ENCODE measurements at regions not wholly inside any gene's neighbourhood (a gene's known extent, or its start where the extent isn't known, plus 50 kb on each side); places are given as distances from the start of the nearest gene placed in this dataset.
"Not testable (repeated sequence)": the region's sequence is repeated elsewhere in the genome, so short reads cannot be mapped to it uniquely, and the experiment has no call there.

DNA sequence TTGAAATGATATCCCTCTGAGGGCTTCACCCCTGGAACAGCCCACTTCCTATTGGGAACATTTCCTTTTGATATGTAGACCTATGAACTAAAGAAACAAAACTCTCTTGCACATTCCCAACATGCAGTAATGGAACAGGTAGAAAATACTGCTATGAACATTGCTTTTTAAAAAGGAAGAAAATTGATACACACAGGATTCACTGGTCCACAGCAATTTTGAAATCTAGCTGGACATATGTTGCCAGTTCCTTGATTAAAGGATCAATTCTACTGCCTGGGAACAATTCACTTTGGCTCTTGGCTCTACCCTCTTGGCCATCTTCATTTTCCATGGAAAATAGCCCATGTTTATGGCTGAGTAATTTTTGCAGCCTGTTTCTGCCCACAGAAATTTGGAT lies 74.9 kb upstream of the ZNF280D start:
- FAIRE-seq (no peak), DNase-seq (ENCODE audit: insufficient read length) (no peak)
- TF ChIP-seq POLR2AphosphoS5 (IDR thresholded peaks at IDR 0.05; ENCODE audit: low read depth, low read length) (no peak), TAF1 (IDR thresholded peaks at IDR 0.05; ENCODE audit: borderline replicate concordance, low read depth, low read length) (no peak), POLR2A (IDR thresholded peaks at IDR 0.05; ENCODE audit: low read depth, low read length) (no peak)

DNA sequence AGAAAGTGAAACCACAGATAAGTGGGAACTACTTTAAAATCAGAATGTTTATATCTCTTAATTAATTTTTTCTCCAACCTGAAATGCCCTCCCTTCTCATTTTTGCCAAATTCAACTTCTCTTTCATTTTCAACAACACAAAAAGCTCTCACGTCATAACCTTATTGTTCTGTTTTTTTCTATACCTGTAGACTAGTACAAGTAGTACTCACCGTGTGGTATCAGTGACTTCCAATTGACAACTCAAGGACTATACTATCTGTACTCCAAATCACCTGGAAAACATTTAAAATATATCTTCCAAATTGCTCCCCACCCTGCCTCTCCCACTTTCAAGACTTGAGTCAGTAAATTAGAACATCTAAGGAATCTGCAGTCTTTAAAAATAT lies 72.8 kb upstream of the ZNF280D start:
- TF ChIP-seq POLR2A (IDR thresholded peaks at IDR 0.05; ENCODE audit: low read depth, low read length), result no peak
- no peak for TF ChIP-seq POLR2AphosphoS5 (IDR thresholded peaks at IDR 0.05; ENCODE audit: low read depth, low read length)
- TF ChIP-seq TAF1 (IDR thresholded peaks at IDR 0.05; ENCODE audit: borderline replicate concordance, low read depth, low read length), result no peak
- DNase-seq (ENCODE audit: insufficient read length), result no peak
- no peak for FAIRE-seq

DNA sequence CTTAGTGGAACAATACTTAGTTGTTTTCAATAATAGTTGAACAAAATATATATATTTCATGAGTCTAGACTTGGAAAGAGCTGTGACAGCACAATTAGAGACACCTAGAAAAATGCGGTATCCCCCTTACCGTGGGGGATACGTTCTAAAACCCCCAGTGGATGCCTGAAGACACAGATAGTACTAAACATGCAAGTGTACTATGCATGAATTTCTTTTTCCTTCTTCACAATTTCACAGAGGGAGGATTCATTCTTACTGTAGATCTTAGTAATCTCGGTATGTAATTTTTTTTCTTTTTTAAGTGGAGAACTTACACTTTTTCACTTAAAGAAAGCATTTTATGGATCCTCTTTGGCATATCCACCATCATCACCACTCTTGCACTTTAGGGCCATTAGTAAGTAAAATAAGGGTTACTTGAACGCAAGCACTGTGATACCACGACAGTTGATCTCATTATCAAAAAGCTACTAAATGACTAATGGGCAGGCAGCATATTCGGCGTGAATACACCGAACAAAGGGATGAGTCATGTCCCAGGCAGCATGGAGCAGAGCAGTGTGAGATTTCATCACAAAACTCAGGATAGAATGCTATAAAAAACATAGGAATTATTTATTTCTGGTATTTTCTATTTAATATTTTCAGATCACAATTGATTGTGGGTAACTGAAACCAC lies 72.3 kb upstream of the ZNF280D start:
- TF ChIP-seq POLR2A (IDR thresholded peaks at IDR 0.05; ENCODE audit: low read depth, low read length) (no peak), POLR2AphosphoS5 (IDR thresholded peaks at IDR 0.05; ENCODE audit: low read depth, low read length) (no peak), TAF1 (IDR thresholded peaks at IDR 0.05; ENCODE audit: borderline replicate concordance, low read depth, low read length) (no peak)
- FAIRE-seq, result peak; percentile 76
- no peak for DNase-seq (ENCODE audit: insufficient read length)

DNA sequence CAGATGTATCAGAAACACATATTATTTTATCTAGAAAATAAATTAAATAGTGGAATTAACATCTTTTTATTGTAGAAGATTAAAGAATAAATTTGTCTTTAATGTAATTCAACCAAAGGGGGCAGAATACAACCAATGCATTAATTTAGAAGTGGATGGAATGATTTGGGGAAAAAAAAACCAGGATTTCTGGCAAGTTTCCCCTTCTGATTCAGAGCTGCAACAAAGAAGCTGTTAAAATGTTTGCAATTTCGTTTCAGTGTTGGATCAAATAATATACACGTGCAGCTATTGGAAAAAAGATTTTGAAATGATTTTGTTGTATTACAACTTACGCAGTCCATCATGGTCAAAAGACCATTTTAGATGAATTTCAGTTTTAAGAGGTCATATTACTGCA lies 71.6 kb upstream of the ZNF280D start:
- DNase-seq (ENCODE audit: insufficient read length) (no peak), FAIRE-seq (no peak)
- TF ChIP-seq TAF1 (IDR thresholded peaks at IDR 0.05; ENCODE audit: borderline replicate concordance, low read depth, low read length) (no peak), POLR2AphosphoS5 (IDR thresholded peaks at IDR 0.05; ENCODE audit: low read depth, low read length) (no peak), POLR2A (IDR thresholded peaks at IDR 0.05; ENCODE audit: low read depth, low read length) (no peak)

DNA sequence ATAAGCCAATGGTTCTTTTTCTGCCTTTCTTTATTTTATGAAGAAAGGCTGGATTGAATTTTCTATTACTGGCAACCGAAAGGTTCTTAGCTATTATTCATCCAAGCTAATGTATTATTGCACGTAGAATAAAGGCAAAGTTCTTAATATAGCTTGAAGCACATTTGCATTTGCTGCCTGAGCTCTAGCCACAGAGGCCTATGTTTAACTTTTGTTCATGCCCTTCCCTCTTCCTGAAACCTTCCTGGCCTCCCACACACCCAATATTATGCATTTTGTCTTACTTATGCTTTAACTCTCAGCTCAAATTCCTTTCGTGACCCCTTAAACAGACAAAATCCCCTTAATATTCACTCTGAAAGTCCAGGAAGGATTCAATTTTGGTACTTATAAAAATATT lies 71.0 kb upstream of the ZNF280D start:
- DNase-seq (ENCODE audit: insufficient read length) (no peak), FAIRE-seq (peak; percentile 73)
- TF ChIP-seq POLR2A (IDR thresholded peaks at IDR 0.05; ENCODE audit: low read depth, low read length) (no peak), POLR2AphosphoS5 (IDR thresholded peaks at IDR 0.05; ENCODE audit: low read depth, low read length) (no peak), TAF1 (IDR thresholded peaks at IDR 0.05; ENCODE audit: borderline replicate concordance, low read depth, low read length) (no peak)

DNA sequence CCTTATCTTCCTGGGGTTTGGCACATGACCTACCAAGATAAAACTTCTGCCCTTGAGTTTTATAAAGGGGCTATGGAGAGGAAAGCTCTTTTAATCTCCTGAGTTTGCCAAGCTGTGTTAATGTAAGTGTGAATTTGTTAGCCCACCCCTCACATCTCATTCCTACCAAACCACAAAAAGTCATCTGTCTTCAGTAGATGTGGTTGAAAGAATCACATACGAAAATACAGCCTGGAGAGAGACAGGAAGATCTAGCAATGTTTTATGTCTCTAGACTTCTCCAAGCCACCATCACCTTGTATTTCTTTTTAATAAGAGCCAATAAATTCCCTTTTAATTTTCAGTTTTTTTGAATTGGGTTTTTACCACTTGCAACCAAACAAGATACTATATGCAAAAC lies 68.9 kb upstream of the ZNF280D start:
- FAIRE-seq, result no peak

DNA sequence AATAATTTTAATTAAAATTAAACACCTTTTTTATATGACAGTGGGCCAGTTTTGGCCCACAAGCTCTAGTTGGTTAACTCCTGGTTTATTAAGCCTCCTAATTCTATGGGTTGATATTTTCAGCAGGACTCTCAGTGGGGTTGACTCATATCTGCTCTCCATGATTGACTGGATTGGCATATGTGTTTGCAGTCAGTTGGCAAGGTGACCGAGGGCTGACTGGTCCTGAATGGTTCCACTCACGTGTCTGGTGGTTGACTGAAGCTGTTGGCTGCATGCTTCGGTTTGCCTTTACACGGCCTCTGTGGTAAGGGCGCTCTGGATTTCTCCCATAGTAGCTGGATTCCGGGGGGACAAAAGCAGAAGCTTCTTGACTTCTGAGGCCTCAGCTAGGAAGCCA lies 65.3 kb upstream of the ZNF280D start:
- TF ChIP-seq TAF1 (IDR thresholded peaks at IDR 0.05; ENCODE audit: borderline replicate concordance, low read depth, low read length) (no peak), POLR2A (IDR thresholded peaks at IDR 0.05; ENCODE audit: low read depth, low read length) (no peak), POLR2AphosphoS5 (IDR thresholded peaks at IDR 0.05; ENCODE audit: low read depth, low read length) (no peak)
- FAIRE-seq (peak; percentile 84), DNase-seq (ENCODE audit: insufficient read length) (no peak)

More for the DNA sequence above, 68.9 kb upstream of the ZNF280D start:
- no peak for DNase-seq (ENCODE audit: insufficient read length)
- TF ChIP-seq POLR2A (IDR thresholded peaks at IDR 0.05; ENCODE audit: low read depth, low read length) (no peak), POLR2AphosphoS5 (IDR thresholded peaks at IDR 0.05; ENCODE audit: low read depth, low read length) (no peak), TAF1 (IDR thresholded peaks at IDR 0.05; ENCODE audit: borderline replicate concordance, low read depth, low read length) (no peak)

DNA sequence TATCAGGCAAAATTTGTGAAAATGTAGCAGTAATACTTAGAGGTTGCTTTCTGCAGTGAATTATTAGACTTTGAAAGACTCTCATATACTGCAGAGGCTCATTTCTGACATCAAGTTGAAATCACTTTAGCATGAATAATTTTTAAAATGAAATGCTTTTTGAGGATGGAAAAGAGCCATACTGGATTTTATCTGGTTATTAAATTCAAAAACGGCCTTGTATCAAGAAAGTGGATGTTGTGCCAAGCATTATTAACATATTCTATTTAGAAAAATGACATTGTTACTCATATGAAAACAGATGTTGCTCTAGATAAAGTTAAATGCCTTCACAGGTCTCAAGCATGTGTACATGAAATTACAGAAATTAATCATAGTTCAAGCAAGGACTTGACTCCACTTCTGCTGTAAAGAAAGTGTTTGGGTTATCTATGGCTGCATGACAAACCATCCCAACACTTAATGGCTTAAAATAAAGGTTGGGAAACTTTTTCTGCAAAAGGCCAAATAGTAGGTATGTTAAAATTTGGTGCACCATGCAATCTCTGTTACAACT lies 64.5 kb upstream of the ZNF280D start:
- FAIRE-seq, result no peak
- DNase-seq (ENCODE audit: insufficient read length), result no peak
- TF ChIP-seq POLR2AphosphoS5 (IDR thresholded peaks at IDR 0.05; ENCODE audit: low read depth, low read length) (no peak), TAF1 (IDR thresholded peaks at IDR 0.05; ENCODE audit: borderline replicate concordance, low read depth, low read length) (no peak), POLR2A (IDR thresholded peaks at IDR 0.05; ENCODE audit: low read depth, low read length) (no peak)

DNA sequence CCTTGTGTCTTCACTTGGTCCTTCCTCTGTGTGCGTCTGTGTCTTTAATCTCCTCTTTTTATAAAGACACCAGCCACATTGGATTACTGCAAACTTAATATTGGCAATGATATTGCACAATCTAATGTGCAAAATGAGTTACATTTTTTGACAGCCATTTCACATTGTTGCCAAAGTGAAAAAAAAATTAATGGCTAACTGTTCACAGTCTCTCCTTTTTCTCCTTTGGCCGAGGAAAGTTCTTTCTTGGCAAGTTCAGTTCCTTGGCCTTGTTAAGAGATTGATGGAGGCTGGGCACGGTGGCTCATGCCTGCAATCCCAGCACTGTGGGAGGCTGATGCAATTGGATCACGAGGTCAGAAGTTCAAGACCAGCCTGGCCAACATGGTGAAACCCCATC lies 62.2 kb upstream of the ZNF280D start:
- TF ChIP-seq POLR2A (IDR thresholded peaks at IDR 0.05; ENCODE audit: low read depth, low read length), result no peak
- FAIRE-seq, result no peak
- no peak for DNase-seq (ENCODE audit: insufficient read length)

DNA sequence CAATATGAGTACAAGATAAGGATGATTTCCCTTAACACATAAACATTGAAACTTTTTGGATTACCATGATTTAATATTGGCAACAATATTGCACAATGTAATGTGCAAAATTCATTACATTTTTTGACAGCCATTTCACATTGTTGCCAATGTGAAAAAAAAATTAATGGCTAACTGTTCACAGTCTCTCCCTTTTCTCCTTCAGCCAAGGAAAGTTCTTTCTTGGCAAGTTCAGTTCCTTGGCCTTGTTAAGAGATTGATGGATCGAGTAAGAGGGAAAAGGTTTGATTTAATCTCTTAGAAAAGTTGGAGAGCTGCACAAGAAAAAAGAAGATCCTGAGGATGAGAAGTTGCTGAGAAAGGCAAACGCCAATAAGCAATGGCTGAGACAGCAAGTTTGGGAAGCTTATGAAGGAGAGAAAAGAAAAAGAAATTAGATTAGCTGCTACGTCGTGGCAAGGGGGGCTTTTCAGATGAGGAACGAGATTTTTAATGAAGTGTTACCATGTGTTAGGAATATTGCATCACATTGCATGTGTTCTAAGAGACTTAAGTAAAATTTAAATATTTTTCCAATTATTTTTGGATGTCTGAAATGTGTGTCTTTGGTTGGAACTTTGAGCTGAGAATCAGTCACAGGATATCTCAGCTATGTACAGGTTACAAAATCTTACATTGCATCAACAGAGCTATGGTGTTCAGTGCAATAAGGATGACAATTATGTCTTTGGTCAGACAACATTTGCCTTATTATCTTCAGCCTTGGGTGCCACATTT lies 61.4 kb upstream of the ZNF280D start:
- DNase-seq (ENCODE audit: insufficient read length), result no peak
- TF ChIP-seq POLR2A (IDR thresholded peaks at IDR 0.05; ENCODE audit: low read depth, low read length) (no peak), TAF1 (IDR thresholded peaks at IDR 0.05; ENCODE audit: borderline replicate concordance, low read depth, low read length) (no peak), POLR2AphosphoS5 (IDR thresholded peaks at IDR 0.05; ENCODE audit: low read depth, low read length) (no peak)
- no peak for FAIRE-seq

DNA sequence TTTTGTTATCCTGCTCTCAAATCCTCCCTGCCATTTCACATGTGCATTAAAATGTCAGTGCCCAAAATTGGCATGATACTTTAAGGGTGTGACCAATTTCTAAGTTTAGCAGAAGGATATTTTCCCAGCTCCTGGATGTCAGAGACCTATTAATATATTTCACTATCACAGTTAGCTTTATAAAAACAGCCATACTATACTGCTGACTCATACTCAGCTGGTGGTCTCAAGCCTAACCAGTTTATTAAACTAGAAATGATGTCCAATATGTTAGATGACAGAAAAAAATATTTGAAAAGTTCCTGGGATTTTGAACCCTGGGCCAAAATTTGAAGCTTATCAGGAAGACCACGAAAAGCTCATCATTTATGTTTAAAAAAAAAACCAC lies 60.9 kb upstream of the ZNF280D start:
- FAIRE-seq (no peak), DNase-seq (ENCODE audit: insufficient read length) (no peak)
- no peak for TF ChIP-seq POLR2AphosphoS5 (IDR thresholded peaks at IDR 0.05; ENCODE audit: low read depth, low read length)
- no peak for TF ChIP-seq POLR2A (IDR thresholded peaks at IDR 0.05; ENCODE audit: low read depth, low read length)
- no peak for TF ChIP-seq TAF1 (IDR thresholded peaks at IDR 0.05; ENCODE audit: borderline replicate concordance, low read depth, low read length)

DNA sequence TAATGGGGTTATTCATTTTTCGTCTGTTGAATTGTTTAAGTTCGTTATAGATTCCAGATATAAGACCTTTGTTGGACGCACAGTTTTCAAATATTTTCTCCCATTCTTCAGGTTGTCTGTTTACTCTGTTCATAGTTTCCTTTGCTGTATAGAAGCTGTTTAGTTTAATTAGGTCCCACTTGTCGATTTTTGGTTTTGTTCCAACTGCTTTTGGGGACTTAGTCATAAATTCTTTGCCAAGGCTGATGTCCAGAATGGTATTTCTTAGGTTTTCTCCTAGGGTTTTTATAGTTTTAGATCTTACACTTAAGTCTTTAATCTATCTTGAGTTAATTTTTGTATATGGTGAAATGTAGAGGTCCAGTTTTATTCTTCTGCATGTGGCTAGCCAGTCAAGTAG lies 58.9 kb upstream of the ZNF280D start:
- FAIRE-seq, result no peak
- DNase-seq (ENCODE audit: insufficient read length), result no peak
- no peak for TF ChIP-seq POLR2AphosphoS5 (IDR thresholded peaks at IDR 0.05; ENCODE audit: low read depth, low read length)
- no peak for TF ChIP-seq POLR2A (IDR thresholded peaks at IDR 0.05; ENCODE audit: low read depth, low read length)
- TF ChIP-seq TAF1 (IDR thresholded peaks at IDR 0.05; ENCODE audit: borderline replicate concordance, low read depth, low read length), result no peak

DNA sequence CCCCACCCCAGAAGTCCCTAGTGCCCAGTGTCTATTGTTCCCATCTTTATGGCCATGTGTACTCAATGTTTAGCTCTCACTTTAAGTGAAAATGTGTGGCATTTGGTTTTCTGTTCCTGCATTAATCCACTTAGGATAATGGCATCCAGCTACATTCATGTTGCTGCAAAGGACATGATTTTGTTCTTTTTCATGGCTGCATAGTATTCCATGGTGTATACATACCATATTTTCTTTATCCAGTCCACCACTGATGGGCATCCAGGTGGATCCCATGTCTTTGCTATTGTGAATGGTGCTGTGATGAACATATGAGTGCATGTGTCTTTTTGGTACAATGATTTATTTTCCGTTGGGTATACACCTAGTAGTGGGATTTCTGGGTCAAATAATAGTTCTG lies 58.2 kb upstream of the ZNF280D start:
- FAIRE-seq; DNase-seq (ENCODE audit: insufficient read length): not testable (repeated sequence)
